Prostate gland (tissue), 2 donors: ENCODE measurements at regions not wholly inside any gene's neighbourhood (a gene's known extent, or its start where the extent isn't known, plus 50 kb on each side); places are given as distances from the start of the nearest gene placed in this dataset.

Experiments
- CTCF ChIP-seq, 4 experiments: fragments of 200-600 bp in 2 of 4; fragments of 450-650 bp in 2 of 4; sonication (generic) in 2 of 4; IDR thresholded peaks; 1 replicate in 3 of 4; 2 replicates in 1 of 4; pipeline ENCODE4 v1.5.1; 2016 to 2019; ENCODE audit warnings: antibody characterized with exemption in 4 of 4, mild to moderate bottlenecking in 2 of 4, moderate library complexity in 2 of 4
- POLR2A ChIP-seq: fragments of 450-650 bp; IDR thresholded peaks from one replicate; pipeline ENCODE4 v1.6.1; 2016; ENCODE audit warnings: antibody characterized with exemption, mild to moderate bottlenecking

GRCh38 chr2:157159221-157159934, 98.1 kb upstream of the GALNT5 start:
- TF ChIP-seq CTCF (IDR thresholded peaks at IDR 0.05) = no peak
- TF ChIP-seq POLR2A = no peak
